ENCODE measurements at regions not wholly inside any gene's neighbourhood (a gene's known extent, or its start where the extent isn't known, plus 50 kb on each side); places are given as distances from the start of the nearest gene placed in this dataset.

DNA sequence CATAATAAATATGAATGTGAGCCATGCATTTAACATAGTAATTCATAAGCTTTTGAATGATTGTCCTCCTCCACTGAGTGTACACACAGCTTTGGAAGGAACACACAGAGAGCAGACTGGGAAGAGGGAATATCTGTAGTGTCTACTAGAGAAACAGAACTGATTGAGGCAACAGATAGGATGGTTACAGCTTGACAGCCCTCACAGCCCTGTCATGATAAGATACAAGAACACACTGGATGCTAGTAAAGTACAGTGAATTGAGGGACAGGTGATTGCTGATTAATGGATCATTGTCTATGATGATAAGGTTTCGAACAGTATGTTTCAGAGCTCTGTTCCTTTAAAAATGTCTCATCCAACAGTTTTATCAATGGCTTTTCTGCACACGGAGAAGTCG, 383.4 kb upstream of the GBE1 start:
- TF ChIP-seq POLR2AphosphoS5 (IDR thresholded peaks at IDR 0.05; ENCODE audit: low read depth) = no peak
- no peak for TF ChIP-seq ZNF114 (CRISPR knock-in tag; IDR thresholded peaks at IDR 0.05)
- TF ChIP-seq, protein P1, sequence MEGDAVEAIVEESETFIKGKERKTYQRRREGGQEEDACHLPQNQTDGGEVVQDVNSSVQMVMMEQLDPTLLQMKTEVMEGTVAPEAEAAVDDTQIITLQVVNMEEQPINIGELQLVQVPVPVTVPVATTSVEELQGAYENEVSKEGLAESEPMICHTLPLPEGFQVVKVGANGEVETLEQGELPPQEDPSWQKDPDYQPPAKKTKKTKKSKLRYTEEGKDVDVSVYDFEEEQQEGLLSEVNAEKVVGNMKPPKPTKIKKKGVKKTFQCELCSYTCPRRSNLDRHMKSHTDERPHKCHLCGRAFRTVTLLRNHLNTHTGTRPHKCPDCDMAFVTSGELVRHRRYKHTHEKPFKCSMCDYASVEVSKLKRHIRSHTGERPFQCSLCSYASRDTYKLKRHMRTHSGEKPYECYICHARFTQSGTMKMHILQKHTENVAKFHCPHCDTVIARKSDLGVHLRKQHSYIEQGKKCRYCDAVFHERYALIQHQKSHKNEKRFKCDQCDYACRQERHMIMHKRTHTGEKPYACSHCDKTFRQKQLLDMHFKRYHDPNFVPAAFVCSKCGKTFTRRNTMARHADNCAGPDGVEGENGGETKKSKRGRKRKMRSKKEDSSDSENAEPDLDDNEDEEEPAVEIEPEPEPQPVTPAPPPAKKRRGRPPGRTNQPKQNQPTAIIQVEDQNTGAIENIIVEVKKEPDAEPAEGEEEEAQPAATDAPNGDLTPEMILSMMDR (conservative IDR thresholded peaks at IDR 0.05; ENCODE audit: low read depth in 2 of 2) = no peak
- no peak for TF ChIP-seq CREB1 (CRISPR knock-in tag; IDR thresholded peaks at IDR 0.05; ENCODE audit: low read depth)
- no peak for TF ChIP-seq EZH2phosphoT487 (IDR thresholded peaks at IDR 0.05; ENCODE audit: unreplicated experiment)
- no peak for TF ChIP-seq EZH2 (IDR thresholded peaks at IDR 0.05; ENCODE audit: low read depth, unreplicated experiment)
- no peak for TF ChIP-seq JUNB (IDR thresholded peaks at IDR 0.05; ENCODE audit: unreplicated experiment)
- TF ChIP-seq, protein P2, sequence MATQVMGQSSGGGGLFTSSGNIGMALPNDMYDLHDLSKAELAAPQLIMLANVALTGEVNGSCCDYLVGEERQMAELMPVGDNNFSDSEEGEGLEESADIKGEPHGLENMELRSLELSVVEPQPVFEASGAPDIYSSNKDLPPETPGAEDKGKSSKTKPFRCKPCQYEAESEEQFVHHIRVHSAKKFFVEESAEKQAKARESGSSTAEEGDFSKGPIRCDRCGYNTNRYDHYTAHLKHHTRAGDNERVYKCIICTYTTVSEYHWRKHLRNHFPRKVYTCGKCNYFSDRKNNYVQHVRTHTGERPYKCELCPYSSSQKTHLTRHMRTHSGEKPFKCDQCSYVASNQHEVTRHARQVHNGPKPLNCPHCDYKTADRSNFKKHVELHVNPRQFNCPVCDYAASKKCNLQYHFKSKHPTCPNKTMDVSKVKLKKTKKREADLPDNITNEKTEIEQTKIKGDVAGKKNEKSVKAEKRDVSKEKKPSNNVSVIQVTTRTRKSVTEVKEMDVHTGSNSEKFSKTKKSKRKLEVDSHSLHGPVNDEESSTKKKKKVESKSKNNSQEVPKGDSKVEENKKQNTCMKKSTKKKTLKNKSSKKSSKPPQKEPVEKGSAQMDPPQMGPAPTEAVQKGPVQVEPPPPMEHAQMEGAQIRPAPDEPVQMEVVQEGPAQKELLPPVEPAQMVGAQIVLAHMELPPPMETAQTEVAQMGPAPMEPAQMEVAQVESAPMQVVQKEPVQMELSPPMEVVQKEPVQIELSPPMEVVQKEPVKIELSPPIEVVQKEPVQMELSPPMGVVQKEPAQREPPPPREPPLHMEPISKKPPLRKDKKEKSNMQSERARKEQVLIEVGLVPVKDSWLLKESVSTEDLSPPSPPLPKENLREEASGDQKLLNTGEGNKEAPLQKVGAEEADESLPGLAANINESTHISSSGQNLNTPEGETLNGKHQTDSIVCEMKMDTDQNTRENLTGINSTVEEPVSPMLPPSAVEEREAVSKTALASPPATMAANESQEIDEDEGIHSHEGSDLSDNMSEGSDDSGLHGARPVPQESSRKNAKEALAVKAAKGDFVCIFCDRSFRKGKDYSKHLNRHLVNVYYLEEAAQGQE (IDR thresholded peaks at IDR 0.05; ENCODE audit: unreplicated experiment) = no peak
